Activated CD8-positive, alpha-beta T cell treated with anti-CD3 and anti-CD28 coated beads for 36 hours (primary cell): ENCODE measurements at regions not wholly inside any gene's neighbourhood (a gene's known extent, or its start where the extent isn't known, plus 50 kb on each side); places are given as distances from the start of the nearest gene placed in this dataset.

ENCODE experiments used
- ATAC-seq: fragments of 200-7000 bp; cut with Tn5 transposase; one replicate; pipeline ENCODE4 v1.10.0; 2021; ENCODE audit warnings: mild to moderate bottlenecking, moderate library complexity
- CTCF ChIA-PET: fragments of 350-600 bp; sonication (Branson Sonifier 250); formaldehyde crosslinking; loops from one replicate; lab custom pipeline; 2021; ENCODE audit warnings: antibody characterized with exemption; lab: Charles Lee
- POLR2A ChIA-PET: fragments of 350-600 bp; sonication (Branson Sonifier 250); formaldehyde crosslinking; loops from one replicate; lab custom pipeline; 2021; ENCODE audit warnings: antibody characterized with exemption; lab: Charles Lee
- DNase-seq: peaks from one replicate; pipeline ENCODE4 v3.0.0-alpha.2; 2020
- H3K27ac Mint-ChIP-seq: one replicate; pipeline ENCODE4 v1.8.0; 2021; ENCODE audit warnings: mild to moderate bottlenecking, mixed read lengths
- H3K27me3 Mint-ChIP-seq: one replicate; pipeline ENCODE4 v1.8.0; 2021; ENCODE audit warnings: mixed read lengths
- H3K36me3 Mint-ChIP-seq: one replicate; pipeline ENCODE4 v1.8.0; 2021; ENCODE audit warnings: low read depth, mixed read lengths
- H3K4me1 Mint-ChIP-seq: one replicate; pipeline ENCODE4 v1.8.0; 2021; ENCODE audit warnings: low read depth, mixed read lengths
- H3K4me3 Mint-ChIP-seq: one replicate; pipeline ENCODE4 v1.8.0; 2021; ENCODE audit warnings: mild to moderate bottlenecking, moderate library complexity, mixed read lengths
- H3K9me3 Mint-ChIP-seq: one replicate; pipeline ENCODE4 v1.8.0; 2021; ENCODE audit warnings: mixed read lengths
- intact Hi-C: fragments of 100-400 bp; cut with micrococcal nuclease; formaldehyde crosslinking; loops from one replicate; pipeline ENCODE4 v1.10.0; 2022
- TF ChIP-seq, protein P1 (sequence below): fragments of 200-600 bp; IDR thresholded peaks from one replicate; pipeline ENCODE4 v1.8.0; 2022; ENCODE audit warnings: antibody characterized with exemption, mild to moderate bottlenecking

- H3K27me3 Mint-ChIP-seq = peaks cover 15% of the 10 kb centered on the region
- ATAC-seq (no peak), DNase-seq (no peak)
- POLR2A ChIA-PET = no interaction called here
- intact Hi-C loops = no loop called here
- H3K36me3 Mint-ChIP-seq = no peaks in the 10 kb centered on the region
- no peak overlapping the region for H3K27ac Mint-ChIP-seq
- CTCF ChIA-PET = no interaction called here
- TF ChIP-seq, protein P1, sequence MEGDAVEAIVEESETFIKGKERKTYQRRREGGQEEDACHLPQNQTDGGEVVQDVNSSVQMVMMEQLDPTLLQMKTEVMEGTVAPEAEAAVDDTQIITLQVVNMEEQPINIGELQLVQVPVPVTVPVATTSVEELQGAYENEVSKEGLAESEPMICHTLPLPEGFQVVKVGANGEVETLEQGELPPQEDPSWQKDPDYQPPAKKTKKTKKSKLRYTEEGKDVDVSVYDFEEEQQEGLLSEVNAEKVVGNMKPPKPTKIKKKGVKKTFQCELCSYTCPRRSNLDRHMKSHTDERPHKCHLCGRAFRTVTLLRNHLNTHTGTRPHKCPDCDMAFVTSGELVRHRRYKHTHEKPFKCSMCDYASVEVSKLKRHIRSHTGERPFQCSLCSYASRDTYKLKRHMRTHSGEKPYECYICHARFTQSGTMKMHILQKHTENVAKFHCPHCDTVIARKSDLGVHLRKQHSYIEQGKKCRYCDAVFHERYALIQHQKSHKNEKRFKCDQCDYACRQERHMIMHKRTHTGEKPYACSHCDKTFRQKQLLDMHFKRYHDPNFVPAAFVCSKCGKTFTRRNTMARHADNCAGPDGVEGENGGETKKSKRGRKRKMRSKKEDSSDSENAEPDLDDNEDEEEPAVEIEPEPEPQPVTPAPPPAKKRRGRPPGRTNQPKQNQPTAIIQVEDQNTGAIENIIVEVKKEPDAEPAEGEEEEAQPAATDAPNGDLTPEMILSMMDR = no peak
- no peaks in the 10 kb centered on the region for H3K9me3 Mint-ChIP-seq
- H3K4me1 Mint-ChIP-seq = no peaks in the 10 kb centered on the region
- H3K4me3 Mint-ChIP-seq = no peak overlapping the region
Observed at GRCh38 chr12:113759135-113759534, 207.0 kb downstream of the RBM19 start.

GRCh38 chr12:113758165-113758924 lies 207.8 kb downstream of the RBM19 start:
- ATAC-seq = no peak
- TF ChIP-seq, protein P1 = no peak
- H3K27me3 Mint-ChIP-seq = peaks cover 13% of the 10 kb centered on the region
- ChIA-PET CTCF (no interaction called here), POLR2A (no interaction called here)
- intact Hi-C loops = no loop called here
- H3K27ac Mint-ChIP-seq = no peak overlapping the region
- DNase-seq = no peak
- H3K4me1 Mint-ChIP-seq = no peaks in the 10 kb centered on the region
- no peak overlapping the region for H3K4me3 Mint-ChIP-seq
- no peaks in the 10 kb centered on the region for H3K36me3 Mint-ChIP-seq
- no peaks in the 10 kb centered on the region for H3K9me3 Mint-ChIP-seq

DNA sequence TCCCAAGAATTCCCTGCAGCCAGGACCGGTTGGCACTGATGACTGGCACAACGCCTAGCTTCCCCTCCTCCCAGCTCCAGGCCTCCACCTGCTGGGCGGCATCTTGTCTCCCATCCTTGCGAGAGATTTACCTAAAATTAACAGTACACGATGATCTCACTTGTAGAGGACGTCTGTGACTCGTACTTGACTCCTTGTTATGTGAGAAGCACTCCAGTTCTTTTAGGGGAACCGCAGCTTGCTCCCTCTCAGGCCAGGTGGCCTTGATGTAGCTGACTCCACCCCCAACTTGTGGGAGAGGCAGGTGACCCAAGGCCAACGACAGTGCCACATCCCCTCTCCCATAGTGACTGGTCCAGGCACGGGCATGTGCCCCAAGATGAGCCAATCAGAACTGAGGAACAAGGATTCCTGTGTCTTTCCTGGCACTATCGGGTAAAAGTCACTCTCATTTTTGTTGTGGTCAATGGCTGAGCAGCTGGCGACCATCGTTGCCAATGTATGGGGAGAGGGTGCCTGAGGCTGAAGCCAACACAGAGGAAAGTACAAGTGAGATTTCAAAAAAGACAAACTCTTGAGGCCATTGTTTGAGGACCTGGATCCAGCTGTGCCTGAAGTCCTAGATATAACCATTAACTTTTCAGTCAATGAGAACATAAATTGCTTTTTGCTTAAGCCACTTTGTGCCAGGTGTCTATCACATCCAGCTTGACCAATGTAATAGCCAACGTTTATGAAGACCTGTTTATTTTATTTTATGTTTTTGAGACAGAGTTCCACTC lies 208.7 kb downstream of the RBM19 start:
- no peak overlapping the region for H3K4me3 Mint-ChIP-seq
- H3K36me3 Mint-ChIP-seq = no peaks in the 10 kb centered on the region
- DNase-seq (no peak), ATAC-seq (no peak)
- CTCF ChIA-PET = no interaction called here
- intact Hi-C loops = no loop called here
- no peaks in the 10 kb centered on the region for H3K9me3 Mint-ChIP-seq
- TF ChIP-seq, protein P1 = no peak
- H3K27me3 Mint-ChIP-seq = peaks cover 7% of the 10 kb centered on the region
- POLR2A ChIA-PET = no interaction called here
- H3K27ac Mint-ChIP-seq = no peak overlapping the region
- no peaks in the 10 kb centered on the region for H3K4me1 Mint-ChIP-seq

GRCh38 chr12:113756609-113757008 lies 209.5 kb downstream of the RBM19 start:
- DNase-seq = no peak
- Mint-ChIP-seq H3K9me3 (no peaks in the 10 kb centered on the region), H3K36me3 (no peaks in the 10 kb centered on the region), H3K27ac (no peak overlapping the region), H3K4me1 (no peaks in the 10 kb centered on the region), H3K4me3 (no peak overlapping the region), H3K27me3 (peaks cover 4% of the 10 kb centered on the region)
- ChIA-PET CTCF (no interaction called here), POLR2A (no interaction called here)
- intact Hi-C loops = no loop called here
- no peak for ATAC-seq
- TF ChIP-seq, protein P1 = no peak

- no peaks in the 10 kb centered on the region for H3K4me1 Mint-ChIP-seq
- H3K4me3 Mint-ChIP-seq = no peak overlapping the region
- CTCF ChIA-PET = no interaction called here
- ATAC-seq (no peak), DNase-seq (no peak)
- POLR2A ChIA-PET = no interaction called here
- TF ChIP-seq, protein P1 = no peak
- H3K27ac Mint-ChIP-seq = no peak overlapping the region
- peaks cover 4% of the 10 kb centered on the region for H3K27me3 Mint-ChIP-seq
- no peaks in the 10 kb centered on the region for H3K9me3 Mint-ChIP-seq
- no peaks in the 10 kb centered on the region for H3K36me3 Mint-ChIP-seq
- intact Hi-C loops = no loop called here
Observed at GRCh38 chr12:113755098-113755497, 211.0 kb downstream of the RBM19 start.
